Epithelial cell of proximal tubule (primary cell): ENCODE measurements at regions not wholly inside any gene's neighbourhood (a gene's known extent, or its start where the extent isn't known, plus 50 kb on each side); places are given as distances from the start of the nearest gene placed in this dataset.

Experiments used
- DNase-seq: peaks from one replicate; pipeline ENCODE4 v3.0.0-alpha.2; 2011; ENCODE audit warnings: low read depth
- H3K4me3 ChIP-seq: 2 replicates; pipeline ENCODE4 v1.5.1; 2011; ENCODE audit warnings: low read depth, mild to moderate bottlenecking, low read length
- CTCF ChIP-seq: conservative IDR thresholded peaks from 2 replicates; pipeline ENCODE4 v1.5.1; 2012; ENCODE audit warnings: low read depth, mild to moderate bottlenecking, low read length

GRCh38 chr2:19041434-19042041, 316.9 kb downstream of the OSR1 start:
- no peak for DNase-seq
- TF ChIP-seq CTCF: no peak
- H3K4me3 ChIP-seq: no peak overlapping the region

GRCh38 chr2:19038071-19039015, 320.1 kb downstream of the OSR1 start:
- no peak for DNase-seq
- H3K4me3 ChIP-seq: no peak overlapping the region
- no peak for TF ChIP-seq CTCF

- no peak overlapping the region for H3K4me3 ChIP-seq
- no peak for DNase-seq
- no peak for TF ChIP-seq CTCF
These were observed 322.3 kb downstream of the OSR1 start for GRCh38 chr2:19036091-19036490.

GRCh38 chr2:19035238-19035637, 323.2 kb downstream of the OSR1 start:
- H3K4me3 ChIP-seq: no peak overlapping the region
- no peak for DNase-seq
- TF ChIP-seq CTCF: no peak

DNA sequence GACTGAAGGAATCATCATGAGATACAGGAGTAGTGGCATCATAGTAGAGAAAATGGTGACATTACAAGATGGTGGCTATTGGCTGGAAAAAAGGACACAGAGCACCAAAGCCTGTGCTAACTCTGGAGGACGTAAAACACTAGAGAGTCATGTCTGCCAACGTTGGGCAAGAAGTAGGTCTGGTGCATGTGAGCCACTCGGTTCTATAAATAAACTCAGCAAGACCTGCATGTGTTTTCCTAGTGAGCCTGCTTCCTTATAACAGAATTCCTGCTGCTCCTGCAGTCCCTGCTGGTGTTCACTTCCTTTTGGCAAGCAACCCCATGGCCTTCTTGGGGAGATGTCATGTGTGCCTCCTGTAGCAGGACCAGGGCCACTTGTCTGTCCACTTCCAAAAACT, 325.2 kb downstream of the OSR1 start:
- no peak for TF ChIP-seq CTCF
- no peak for DNase-seq
- no peak overlapping the region for H3K4me3 ChIP-seq

DNA sequence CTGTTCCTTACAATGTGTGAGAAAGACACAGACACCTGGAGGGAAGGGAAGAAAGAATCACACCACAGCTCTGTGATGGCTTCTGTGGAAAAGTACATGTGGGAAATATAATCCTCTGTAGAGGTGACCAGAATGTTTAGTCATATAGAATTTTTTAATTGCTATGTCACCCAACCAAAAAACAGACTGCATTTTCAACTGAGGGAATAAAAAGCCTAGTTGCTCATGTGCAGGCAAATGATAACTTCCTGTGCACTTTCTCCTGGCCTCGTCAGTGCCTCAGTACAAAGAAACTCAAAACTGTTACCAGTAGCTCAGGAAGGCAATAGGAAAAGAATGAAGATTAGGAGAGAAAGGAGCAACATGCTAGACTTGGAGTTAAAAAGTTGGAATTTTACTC, 326.8 kb downstream of the OSR1 start:
- H3K4me3 ChIP-seq: no peak overlapping the region
- no peak for DNase-seq
- no peak for TF ChIP-seq CTCF
